ENCODE measurements at regions not wholly inside any gene's neighbourhood (a gene's known extent, or its start where the extent isn't known, plus 50 kb on each side); places are given as distances from the start of the nearest gene placed in this dataset.

DNA sequence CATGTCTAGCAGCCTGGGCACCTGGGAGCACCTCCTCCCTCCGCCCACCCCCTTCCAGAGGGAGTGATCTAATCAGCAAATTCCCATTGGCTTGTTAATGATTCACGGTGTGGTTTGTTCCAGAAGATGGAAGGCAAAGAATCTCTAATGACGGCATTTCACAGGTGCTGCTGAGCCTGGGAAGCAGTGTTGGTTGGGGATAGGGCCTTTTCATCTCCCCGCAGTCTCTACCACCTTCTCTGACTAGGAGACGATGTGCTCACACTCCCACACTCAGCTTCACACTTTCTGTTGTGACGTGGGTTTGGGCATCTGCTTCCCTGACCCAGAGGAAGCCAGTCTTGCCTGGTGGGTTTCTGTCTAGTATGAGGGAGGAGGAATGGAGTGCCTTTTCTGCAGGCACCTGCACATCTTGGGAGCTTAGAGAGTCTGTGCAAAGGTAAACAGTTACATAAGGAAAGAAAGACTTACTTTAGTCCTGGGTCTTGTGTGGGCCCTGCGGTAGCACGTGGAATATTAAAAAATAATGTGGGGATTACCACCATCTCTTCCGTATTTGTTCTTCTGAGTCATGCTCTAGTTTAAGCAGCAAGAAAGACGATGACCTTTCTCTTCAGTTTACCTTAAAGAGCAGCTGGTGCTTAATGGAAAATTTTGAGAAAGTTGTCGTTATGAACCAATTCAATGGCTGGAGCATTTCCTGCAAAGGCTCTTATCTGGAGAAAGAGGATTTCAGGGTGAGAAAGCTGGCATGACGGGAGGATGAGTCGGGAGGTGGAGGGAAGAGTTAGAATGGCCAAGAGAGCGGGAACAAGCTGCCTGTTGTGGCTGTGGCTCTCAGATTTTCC lies 70.6 kb upstream of the ARHGAP5 start (continued):
- TF ChIP-seq, protein P1, sequence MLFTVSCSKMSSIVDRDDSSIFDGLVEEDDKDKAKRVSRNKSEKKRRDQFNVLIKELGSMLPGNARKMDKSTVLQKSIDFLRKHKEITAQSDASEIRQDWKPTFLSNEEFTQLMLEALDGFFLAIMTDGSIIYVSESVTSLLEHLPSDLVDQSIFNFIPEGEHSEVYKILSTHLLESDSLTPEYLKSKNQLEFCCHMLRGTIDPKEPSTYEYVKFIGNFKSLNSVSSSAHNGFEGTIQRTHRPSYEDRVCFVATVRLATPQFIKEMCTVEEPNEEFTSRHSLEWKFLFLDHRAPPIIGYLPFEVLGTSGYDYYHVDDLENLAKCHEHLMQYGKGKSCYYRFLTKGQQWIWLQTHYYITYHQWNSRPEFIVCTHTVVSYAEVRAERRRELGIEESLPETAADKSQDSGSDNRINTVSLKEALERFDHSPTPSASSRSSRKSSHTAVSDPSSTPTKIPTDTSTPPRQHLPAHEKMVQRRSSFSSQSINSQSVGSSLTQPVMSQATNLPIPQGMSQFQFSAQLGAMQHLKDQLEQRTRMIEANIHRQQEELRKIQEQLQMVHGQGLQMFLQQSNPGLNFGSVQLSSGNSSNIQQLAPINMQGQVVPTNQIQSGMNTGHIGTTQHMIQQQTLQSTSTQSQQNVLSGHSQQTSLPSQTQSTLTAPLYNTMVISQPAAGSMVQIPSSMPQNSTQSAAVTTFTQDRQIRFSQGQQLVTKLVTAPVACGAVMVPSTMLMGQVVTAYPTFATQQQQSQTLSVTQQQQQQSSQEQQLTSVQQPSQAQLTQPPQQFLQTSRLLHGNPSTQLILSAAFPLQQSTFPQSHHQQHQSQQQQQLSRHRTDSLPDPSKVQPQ (CRISPR knock-in tag; IDR thresholded peaks at IDR 0.05; ENCODE audit: borderline replicate concordance) = no peak
- no peak for TF ChIP-seq DLX4 (CRISPR knock-in tag; IDR thresholded peaks at IDR 0.05)
- TF ChIP-seq MXI1 (IDR thresholded peaks at IDR 0.05; ENCODE audit: low read depth, low read length) = no peak
- TF ChIP-seq, protein P2, sequence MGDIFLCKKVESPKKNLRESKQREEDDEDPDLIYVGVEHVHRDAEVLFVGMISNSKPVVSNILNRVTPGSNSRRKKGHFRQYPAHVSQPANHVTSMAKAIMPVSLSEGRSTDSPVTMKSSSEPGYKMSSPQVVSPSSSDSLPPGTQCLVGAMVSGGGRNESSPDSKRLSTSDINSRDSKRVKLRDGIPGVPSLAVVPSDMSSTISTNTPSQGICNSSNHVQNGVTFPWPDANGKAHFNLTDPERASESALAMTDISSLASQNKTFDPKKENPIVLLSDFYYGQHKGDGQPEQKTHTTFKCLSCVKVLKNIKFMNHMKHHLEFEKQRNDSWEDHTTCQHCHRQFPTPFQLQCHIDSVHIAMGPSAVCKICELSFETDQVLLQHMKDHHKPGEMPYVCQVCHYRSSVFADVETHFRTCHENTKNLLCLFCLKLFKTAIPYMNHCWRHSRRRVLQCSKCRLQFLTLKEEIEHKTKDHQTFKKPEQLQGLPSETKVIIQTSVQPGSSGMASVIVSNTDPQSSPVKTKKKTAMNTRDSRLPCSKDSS (IDR thresholded peaks at IDR 0.05; ENCODE audit: low read depth, partially characterized antibody) = no peak
